CD4-positive, alpha-beta T cell (primary cell): ENCODE measurements at regions not wholly inside any gene's neighbourhood (a gene's known extent, or its start where the extent isn't known, plus 50 kb on each side); places are given as distances from the start of the nearest gene placed in this dataset.

Source experiments
- ATAC-seq: fragments of 200-7000 bp; cut with Tn5 transposase; one replicate; pipeline ENCODE4 v1.10.0; 2022; ENCODE audit warnings: mild to moderate bottlenecking; ENCODE audit not compliant: poor library complexity
- CTCF ChIA-PET: fragments of 350-600 bp; sonication (Branson Sonifier 250); formaldehyde crosslinking; loops from one replicate; lab custom pipeline; 2021; ENCODE audit warnings: antibody characterized with exemption, inconsistent platforms; lab: Charles Lee
- POLR2A ChIA-PET: fragments of 350-600 bp; sonication (Branson Sonifier 250); formaldehyde crosslinking; loops from one replicate; lab custom pipeline; 2021; ENCODE audit warnings: antibody characterized with exemption, inconsistent platforms; lab: Charles Lee
- DNase-seq, 14 experiments: peaks; one replicate each; pipeline ENCODE4 v3.0.0-alpha.2; 2013 to 2020; ENCODE audit warnings: mixed read lengths in 2 of 14
- H3K27ac ChIP-seq, 2 donors: one replicate each; pipeline versions ENCODE4 v1.5.1 to v1.7.0; 2013; ENCODE audit warnings: low read length in 2 of 2, low read depth in 1 of 2, mild to moderate bottlenecking in 1 of 2
- H3K27me3 ChIP-seq, 2 experiments: 1 replicate in 1 of 2; 2 replicates in 1 of 2; pipeline versions ENCODE4 v1.6.1 to v1.7.0; 2013; ENCODE audit warnings: low read length in 2 of 2, control low read depth in 1 of 2, mild to moderate bottlenecking in 1 of 2, moderate library complexity in 1 of 2; ENCODE audit not compliant: insufficient read depth in 2 of 2, control insufficient read depth in 1 of 2
- H3K36me3 ChIP-seq: one replicate; pipeline ENCODE4 v1.6.1; 2013; ENCODE audit warnings: low read length, control low read depth; ENCODE audit not compliant: insufficient read depth
- H3K4me1 ChIP-seq: one replicate; pipeline ENCODE4 v1.6.1; 2013; ENCODE audit warnings: low read length, control low read depth; ENCODE audit not compliant: insufficient read depth
- H3K4me3 ChIP-seq: one replicate; pipeline ENCODE4 v1.5.1; 2013; ENCODE audit warnings: mild to moderate bottlenecking, low read length, moderate library complexity
- H3K9me3 ChIP-seq, 2 experiments: 1 replicate in 1 of 2; 2 replicates in 1 of 2; pipeline versions ENCODE4 v1.6.1 to v1.7.0; 2013; ENCODE audit warnings: low read length in 2 of 2, mild to moderate bottlenecking in 2 of 2, control low read depth in 1 of 2, moderate library complexity in 1 of 2; ENCODE audit not compliant: control insufficient read depth in 1 of 2, insufficient read depth in 1 of 2
- H3K27ac Mint-ChIP-seq: one replicate; pipeline ENCODE4 v1.8.0; 2020; ENCODE audit warnings: mixed read lengths
- H3K27me3 Mint-ChIP-seq: one replicate; pipeline ENCODE4 v1.8.0; 2021; ENCODE audit warnings: mixed read lengths
- H3K36me3 Mint-ChIP-seq: one replicate; pipeline ENCODE4 v1.8.0; 2021; ENCODE audit warnings: low read depth, mixed read lengths
- H3K4me1 Mint-ChIP-seq: one replicate; pipeline ENCODE4 v1.8.0; 2021; ENCODE audit warnings: low read depth, mixed read lengths
- H3K4me3 Mint-ChIP-seq: one replicate; pipeline ENCODE4 v1.8.0; 2020; ENCODE audit warnings: mild to moderate bottlenecking, mixed read lengths
- H3K9me3 Mint-ChIP-seq: one replicate; pipeline ENCODE4 v1.8.0; 2020; ENCODE audit warnings: mixed read lengths
- CTCF ChIP-seq: fragments of 200-600 bp; IDR thresholded peaks from one replicate; pipeline ENCODE4 v1.8.0; 2022; ENCODE audit warnings: antibody characterized with exemption, mild to moderate bottlenecking
- intact Hi-C, 2 experiments: fragments of 100-400 bp; cut with DNase I in 1 of 2; cut with micrococcal nuclease in 1 of 2; formaldehyde crosslinking; loops; one replicate each; pipeline versions ENCODE4 v1.15.1 to v1.9.0; 2023 to 2025; cut with DNase I, micrococcal nuclease

- Histone ChIP-seq H3K27ac (no peak overlapping the region), H3K4me1 (no peaks in the 10 kb centered on the region), H3K27me3 (no peaks in the 10 kb centered on the region), H3K36me3 (no peaks in the 10 kb centered on the region), H3K9me3 (no peaks in the 10 kb centered on the region), H3K4me3 (no peak overlapping the region)
- no peak overlapping the region for H3K4me3 Mint-ChIP-seq
- H3K4me1 Mint-ChIP-seq: no peaks in the 10 kb centered on the region
- ChIA-PET POLR2A (no interaction called here), CTCF (no interaction called here)
- intact Hi-C loops: no loop called here
- no peaks in the 10 kb centered on the region for H3K36me3 Mint-ChIP-seq
- no peak for TF ChIP-seq CTCF
- no peak overlapping the region for H3K27ac Mint-ChIP-seq
- no peaks in the 10 kb centered on the region for H3K27me3 Mint-ChIP-seq
- DNase-seq: no peak
- ATAC-seq: no peak
- peaks cover 2% of the 10 kb centered on the region for H3K9me3 Mint-ChIP-seq
These were observed 632.3 kb upstream of the TLE4 start for GRCh38 chr9:78939311-78940065.

- TF ChIP-seq CTCF: no peak
- Mint-ChIP-seq H3K4me1 (no peaks in the 10 kb centered on the region), H3K27me3 (no peaks in the 10 kb centered on the region), H3K4me3 (no peak overlapping the region), H3K9me3 (peaks cover 2% of the 10 kb centered on the region), H3K36me3 (no peaks in the 10 kb centered on the region), H3K27ac (no peak overlapping the region)
- no peak overlapping the region for H3K27ac ChIP-seq
- no peaks in the 10 kb centered on the region for H3K27me3 ChIP-seq
- no peak overlapping the region for H3K4me3 ChIP-seq
- no peaks in the 10 kb centered on the region for H3K9me3 ChIP-seq
- DNase-seq: no peak
- H3K4me1 ChIP-seq: no peaks in the 10 kb centered on the region
- ChIA-PET CTCF (no interaction called here), POLR2A (no interaction called here)
- ATAC-seq: no peak
- intact Hi-C loops: no loop called here
- no peaks in the 10 kb centered on the region for H3K36me3 ChIP-seq
These were observed 631.5 kb upstream of the TLE4 start for GRCh38 chr9:78940121-78940855.

- no peak for DNase-seq
- no peak for ATAC-seq
- Mint-ChIP-seq H3K27me3 (no peaks in the 10 kb centered on the region), H3K27ac (no peak overlapping the region), H3K36me3 (no peaks in the 10 kb centered on the region), H3K9me3 (peaks cover 14% of the 10 kb centered on the region), H3K4me3 (no peak overlapping the region), H3K4me1 (no peaks in the 10 kb centered on the region)
- no peaks in the 10 kb centered on the region for H3K27me3 ChIP-seq
- no peak for TF ChIP-seq CTCF
- no peak overlapping the region for H3K27ac ChIP-seq
- ChIA-PET CTCF (no interaction called here), POLR2A (no interaction called here)
- no peaks in the 10 kb centered on the region for H3K36me3 ChIP-seq
- peaks cover 0 to 8% of the 10 kb centered on the region in 2 experiments for H3K9me3 ChIP-seq
- intact Hi-C loops: no loop called here
- H3K4me3 ChIP-seq: no peak overlapping the region
- H3K4me1 ChIP-seq: no peaks in the 10 kb centered on the region
These were observed 617.5 kb upstream of the TLE4 start for GRCh38 chr9:78954286-78954685.
